ENCODE measurements at regions not wholly inside any gene's neighbourhood (a gene's known extent, or its start where the extent isn't known, plus 50 kb on each side); places are given as distances from the start of the nearest gene placed in this dataset.
A peak's percentile ranks its signal among the peaks of the same experiment; 100 is the strongest.
"Not testable (repeated sequence)": the region's sequence is repeated elsewhere in the genome, so short reads cannot be mapped to it uniquely, and the experiment has no call there.

- H3K36me3 ChIP-seq; DNase-seq (ENCODE audit: low spot score); H3K4me3 ChIP-seq; H3K9me3 ChIP-seq; H3K4me1 ChIP-seq; H3K27me3 ChIP-seq; H3K27ac ChIP-seq: not testable (repeated sequence)
Measured at GRCh38 chr1:211890091-211890995, 59.8 kb upstream of the LPGAT1 start.

DNA sequence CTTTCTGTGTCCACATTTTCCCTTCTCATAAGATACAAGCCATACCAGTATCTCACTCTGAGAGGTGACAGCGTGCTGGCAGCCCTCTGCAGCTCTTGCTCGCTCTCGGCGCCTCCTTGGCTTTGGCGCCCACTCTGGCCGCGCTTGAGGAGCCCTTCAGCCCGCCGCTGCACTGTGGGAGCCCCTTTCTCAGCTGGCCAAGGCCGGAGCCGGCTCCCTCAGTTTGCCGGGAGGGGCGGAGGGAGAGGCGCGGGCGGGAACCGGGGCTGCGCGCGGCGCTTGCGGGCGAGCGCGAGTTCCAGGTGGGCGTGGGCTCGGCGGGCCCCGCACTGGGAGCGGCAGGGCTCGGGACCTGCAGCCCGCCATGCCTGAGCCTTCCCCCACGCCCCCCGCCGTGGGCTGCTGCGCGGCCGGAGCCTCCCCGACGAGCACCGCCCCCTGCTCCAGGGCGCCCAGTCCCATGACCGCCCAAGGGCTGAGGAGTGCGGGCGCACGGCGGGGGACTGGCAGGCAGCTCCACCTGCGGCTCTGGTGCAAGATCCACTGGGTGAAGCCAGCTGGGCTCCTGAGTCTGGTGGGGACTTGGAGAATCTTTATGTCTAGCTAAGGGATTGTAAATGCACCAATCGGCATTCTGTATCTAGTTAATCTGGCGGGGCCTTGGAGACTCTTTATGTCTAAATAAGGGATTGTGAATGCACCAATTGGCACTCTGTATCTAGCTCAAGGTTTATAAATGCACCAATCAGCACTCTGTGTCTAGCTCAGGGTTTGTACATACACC, 58.9 kb upstream of the LPGAT1 start:
- H3K9me3 ChIP-seq; H3K27ac ChIP-seq; H3K36me3 ChIP-seq; H3K27me3 ChIP-seq; H3K4me1 ChIP-seq; DNase-seq (ENCODE audit: low spot score): not testable (repeated sequence)
- H3K4me3 ChIP-seq, result peak overlapping the region in 1 of 2 donors; percentile 34

GRCh38 chr1:211886551-211886950, 56.0 kb upstream of the LPGAT1 start:
- Histone ChIP-seq H3K27me3 (no peaks in the 10 kb centered on the region), H3K4me3 (no peak overlapping the region), H3K27ac (no peak overlapping the region), H3K36me3 (no peaks in the 10 kb centered on the region), H3K9me3 (no peaks in the 10 kb centered on the region), H3K4me1 (no peaks in the 10 kb centered on the region)
- no peak for DNase-seq (ENCODE audit: low spot score)
- TF ChIP-seq CTCF (IDR thresholded peaks at IDR 0.05), result no peak

DNA sequence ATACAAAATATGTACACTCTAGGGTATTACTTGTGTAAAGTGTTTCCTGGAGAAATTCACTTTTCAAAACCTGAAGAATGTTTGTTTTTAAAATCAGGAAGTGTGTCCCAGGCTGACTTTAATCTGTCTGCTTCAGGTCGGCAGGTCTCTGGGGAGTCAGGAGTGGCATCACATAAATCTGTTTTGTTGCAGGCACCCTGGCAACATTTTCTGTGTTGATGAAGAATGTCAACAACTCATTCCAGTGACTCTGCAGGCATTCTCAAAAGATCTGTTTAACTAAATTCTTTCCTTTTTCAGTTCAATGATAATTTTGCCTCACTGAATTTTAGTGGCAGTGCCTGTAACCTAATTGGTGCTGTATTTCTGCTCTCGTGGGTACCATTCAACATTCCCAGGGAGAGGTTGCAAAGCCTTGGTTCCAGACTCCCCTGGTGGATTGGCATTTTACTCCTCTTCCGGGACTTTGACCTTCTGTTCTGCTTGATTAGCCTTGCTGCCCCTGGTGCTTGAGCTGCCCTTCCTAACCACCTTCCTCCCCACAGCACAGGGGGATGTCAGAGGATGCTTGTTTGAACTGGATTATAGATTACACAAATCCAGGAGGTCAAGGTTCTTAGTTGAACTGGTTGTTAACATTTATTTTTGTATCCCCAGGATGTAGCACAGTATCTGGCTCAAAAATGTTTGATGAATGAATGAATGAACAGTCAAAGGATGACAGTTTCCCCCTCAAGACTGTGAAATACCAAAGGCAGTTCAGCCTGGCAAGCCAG, 55.4 kb upstream of the LPGAT1 start:
- Histone ChIP-seq H3K9me3 (peaks cover 0 to 4% of the 10 kb centered on the region in 2 donors), H3K27me3 (no peaks in the 10 kb centered on the region), H3K4me3 (no peak overlapping the region), H3K27ac (no peak overlapping the region), H3K36me3 (no peaks in the 10 kb centered on the region), H3K4me1 (no peaks in the 10 kb centered on the region)
- no peak for DNase-seq (ENCODE audit: low spot score)
- no peak for TF ChIP-seq CTCF (IDR thresholded peaks at IDR 0.05)

DNA sequence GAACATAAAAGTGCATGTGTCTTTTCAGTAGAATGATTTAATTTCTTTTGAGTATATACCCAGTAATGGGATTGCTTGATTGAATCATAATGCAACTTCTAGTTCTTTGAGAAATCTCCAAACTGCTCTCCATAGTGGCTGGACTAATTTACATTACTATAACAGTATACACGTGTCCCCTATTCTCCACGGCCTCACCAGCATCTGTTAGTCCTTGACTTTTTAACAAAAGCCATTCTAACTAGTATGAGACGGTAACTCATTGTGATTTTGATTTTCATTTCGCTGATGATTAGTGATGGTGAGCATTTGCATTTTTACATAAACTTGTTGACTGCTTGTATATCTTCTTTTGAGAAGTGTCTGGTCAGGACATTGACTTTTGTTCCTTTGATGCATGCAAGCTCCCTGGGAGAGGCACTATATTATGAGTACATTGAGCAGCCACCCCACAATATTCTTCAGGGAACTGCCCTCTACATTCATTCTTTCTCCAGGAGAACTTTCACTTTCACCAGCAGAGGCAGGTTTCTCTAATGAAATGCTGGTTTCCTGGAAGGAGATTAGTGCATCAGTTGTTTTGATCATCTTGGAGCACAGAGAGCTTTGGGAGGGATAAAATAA, 51.9 kb upstream of the LPGAT1 start:
- no peak for DNase-seq (ENCODE audit: low spot score)
- Histone ChIP-seq H3K9me3 (peaks cover 0 to 7% of the 10 kb centered on the region in 2 donors), H3K27me3 (no peaks in the 10 kb centered on the region), H3K4me3 (no peak overlapping the region), H3K27ac (no peak overlapping the region), H3K36me3 (no peaks in the 10 kb centered on the region), H3K4me1 (no peaks in the 10 kb centered on the region)
- TF ChIP-seq CTCF (IDR thresholded peaks at IDR 0.05), result no peak

All from right atrium auricular region (tissue), 2 donors.